ENCODE measurements at regions not wholly inside any gene's neighbourhood (a gene's known extent, or its start where the extent isn't known, plus 50 kb on each side); places are given as distances from the start of the nearest gene placed in this dataset.

- Mint-ChIP-seq H3K36me3 (no peaks in the 10 kb centered on the region), H3K4me1 (peaks cover 4% of the 10 kb centered on the region), H3K27ac (no peak overlapping the region), H3K9me3 (no peaks in the 10 kb centered on the region), H3K27me3 (peaks cover 2% of the 10 kb centered on the region), H3K4me3 (no peak overlapping the region)
These were observed 49.8 kb upstream of the SCAF4 start for GRCh38 chr21:31781737-31782136.

Data from activated naive CD4-positive, alpha-beta T cell treated with anti-CD3 and anti-CD28 coated beads, Interleukin-2, amount 50 U/mL, for 24 hours (primary cell).